ENCODE measurements at regions not wholly inside any gene's neighbourhood (a gene's known extent, or its start where the extent isn't known, plus 50 kb on each side); places are given as distances from the start of the nearest gene placed in this dataset.

DNA sequence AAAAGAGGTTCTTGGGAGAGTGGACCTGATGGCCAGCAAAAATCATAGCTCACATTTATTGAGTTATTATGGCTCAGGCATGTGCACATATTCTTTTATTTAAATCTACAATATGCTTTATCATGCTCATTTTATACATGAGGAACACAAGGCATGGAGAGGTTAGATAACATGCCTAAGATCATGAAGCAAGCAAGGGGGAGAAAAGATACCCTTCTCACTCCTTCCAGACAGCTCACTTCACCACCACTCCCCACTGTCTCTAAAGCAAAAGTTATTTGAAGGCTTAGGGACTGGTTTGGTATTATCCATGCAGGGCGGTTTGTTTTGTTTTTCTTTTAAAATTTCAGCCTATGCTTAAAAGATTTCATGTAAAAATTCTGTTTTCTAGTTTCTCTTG is 59.0 kb upstream of the PDE8B start:
- H4K20me1 ChIP-seq (replicated peaks in 1 of 2; ENCODE audit: control insufficient read depth in 1 of 2, insufficient read depth in 2 of 2, low read length in 2 of 2) = no peaks in the 10 kb centered on the region
- H3K79me1 ChIP-seq (ENCODE audit: low read depth, low read length) = no peaks in the 10 kb centered on the region; the same call in 1 of the 2 replicates
- no peak overlapping the region for H2BK5ac ChIP-seq (ENCODE audit: low read depth, low read length)
- no peak overlapping the region for H3K4me2 ChIP-seq (ENCODE audit: insufficient read depth in 1 of 2, low read depth in 2 of 2, low read length in 2 of 2)
- H3K14ac ChIP-seq (ENCODE audit: insufficient read length) = no peak overlapping the region
- WGBS, 2 experiments (ENCODE audit: extremely low coverage in 1 of 2, insufficient coverage in 1 of 2, insufficient read length in 1 of 2, insufficient replicate concordance in 2 of 2, low coverage in 1 of 2, low lambda C conversion rate in 2 of 2, missing lambda C conversion rate in 1 of 2) = 85% methylated on average over 1 of the region's 1 CpG; no CpG with 5 or more reads in 1 of the 2 experiments
- H3K56ac ChIP-seq (replicated peaks; ENCODE audit: insufficient read length, low read depth, low read length) = no peak overlapping the region
- no peaks in the 10 kb centered on the region for H3K23me2 ChIP-seq (ENCODE audit: low read depth, low read length)
- no peak overlapping the region for H4K8ac ChIP-seq (ENCODE audit: extremely low read depth, insufficient read depth, low read length)
- no peak overlapping the region for H3K27ac ChIP-seq (ENCODE audit: low read depth, low read length)
- CTCF ChIA-PET (ENCODE audit: partially characterized antibody) = interaction anchor here (0.8 to 6.1 kb wide), 4 partner anchors 8 to 286 kb away, joined by 3 to 33 read pairs (median 6); no protein-coding TSS in a partner anchor
- no peak overlapping the region for H3K4me3 ChIP-seq (ENCODE audit: extremely low read depth in 1 of 4, insufficient read depth in 2 of 4, low read depth in 3 of 4, low read length in 4 of 4)
- POLR2A ChIA-PET (ENCODE audit: partially characterized antibody) = interaction anchor here (1.3 kb wide), 1 partner anchor 23 kb away, joined by 3 read pairs; no protein-coding TSS in a partner anchor
- no peak overlapping the region for H2BK120ac ChIP-seq (replicated peaks; ENCODE audit: low read depth, low read length)
- H2BK15ac ChIP-seq (ENCODE audit: low read length) = no peak overlapping the region
- H3K36me3 ChIP-seq (ENCODE audit: control insufficient read depth in 2 of 4, insufficient read depth in 4 of 4, low read length in 3 of 4) = no peaks in the 10 kb centered on the region
- H2BK20ac ChIP-seq (ENCODE audit: low read length) = no peak overlapping the region
- no peak overlapping the region for H3K18ac ChIP-seq (ENCODE audit: extremely low read depth, low read length)
- no peak overlapping the region for H2AK5ac ChIP-seq (ENCODE audit: low read depth, low read length)
- no peak overlapping the region for H3K9ac ChIP-seq (replicated peaks in 1 of 4; ENCODE audit: extremely low read depth in 1 of 4, low read depth in 3 of 4, low read length in 3 of 4)
- no peaks in the 10 kb centered on the region for H3K27me3 ChIP-seq (replicated peaks in 1 of 4; ENCODE audit: control insufficient read depth in 3 of 4, extremely low read depth in 1 of 4, insufficient read depth in 3 of 4, low read length in 3 of 4)
- DNase-seq (ENCODE audit: low read depth in 1 of 2, low spot score in 2 of 2) = no peak
- H3K79me2 ChIP-seq (ENCODE audit: control insufficient read depth in 1 of 2, insufficient read depth in 2 of 2, low read length in 2 of 2) = no peaks in the 10 kb centered on the region
- no peak overlapping the region for H2AFZ ChIP-seq (ENCODE audit: low read length)
- H3K4me1 ChIP-seq (replicated peaks in 1 of 4; ENCODE audit: control insufficient read depth in 3 of 4, insufficient read depth in 4 of 4, low read length in 3 of 4) = peaks cover 0 to 4% (median under 1%) of the 10 kb centered on the region in 4 experiments; a peak in 3 of 7 replicates
- H3K9me3 ChIP-seq (ENCODE audit: insufficient read depth in 2 of 2, low read depth in 1 of 2, low read length in 1 of 2) = no peaks in the 10 kb centered on the region
- H2BK12ac ChIP-seq (ENCODE audit: low read depth, low read length) = no peak overlapping the region
- no peak overlapping the region for H4K91ac ChIP-seq (replicated peaks; ENCODE audit: insufficient read length, low read length)
- no peak for FAIRE-seq
- H3K4ac ChIP-seq (replicated peaks; ENCODE audit: insufficient read length, low read depth, low read length) = no peak overlapping the region
- H3K23ac ChIP-seq (ENCODE audit: insufficient read length) = no peak overlapping the region
- no peak overlapping the region for H4K5ac ChIP-seq (ENCODE audit: insufficient read length, low read depth, low read length)
- TF ChIP-seq NANOG (IDR thresholded peaks at IDR 0.05; ENCODE audit: insufficient read depth, low read depth, low read length, poor library complexity, severe bottlenecking) (no peak), KDM4A (IDR thresholded peaks at IDR 0.05; ENCODE audit: low read depth, low read length, severe bottlenecking) (no peak), YY1 (IDR thresholded peaks at IDR 0.05; ENCODE audit: low read depth, low read length) (no peak), TAF1 (IDR thresholded peaks at IDR 0.05; ENCODE audit: low read depth, low read length) (no peak), POLR2A (IDR thresholded peaks at IDR 0.05; ENCODE audit: control extremely low read depth in 1 of 2, low read depth in 2 of 2, low read length in 2 of 2) (no peak), GABPA (IDR thresholded peaks at IDR 0.05; ENCODE audit: borderline replicate concordance, insufficient read depth, low read length) (no peak), CHD1 (IDR thresholded peaks at IDR 0.05; ENCODE audit: low read depth, low read length) (no peak), RBBP5 (IDR thresholded peaks at IDR 0.05; ENCODE audit: borderline replicate concordance, low read depth, low read length) (no peak), TCF12 (IDR thresholded peaks at IDR 0.05; ENCODE audit: low read depth, low read length) (no peak), EGR1 (IDR thresholded peaks at IDR 0.05; ENCODE audit: borderline replicate concordance, low read depth, low read length) (no peak), SIX5 (IDR thresholded peaks at IDR 0.05; ENCODE audit: low read depth, low read length) (no peak)
- TF ChIP-seq, protein P1, sequence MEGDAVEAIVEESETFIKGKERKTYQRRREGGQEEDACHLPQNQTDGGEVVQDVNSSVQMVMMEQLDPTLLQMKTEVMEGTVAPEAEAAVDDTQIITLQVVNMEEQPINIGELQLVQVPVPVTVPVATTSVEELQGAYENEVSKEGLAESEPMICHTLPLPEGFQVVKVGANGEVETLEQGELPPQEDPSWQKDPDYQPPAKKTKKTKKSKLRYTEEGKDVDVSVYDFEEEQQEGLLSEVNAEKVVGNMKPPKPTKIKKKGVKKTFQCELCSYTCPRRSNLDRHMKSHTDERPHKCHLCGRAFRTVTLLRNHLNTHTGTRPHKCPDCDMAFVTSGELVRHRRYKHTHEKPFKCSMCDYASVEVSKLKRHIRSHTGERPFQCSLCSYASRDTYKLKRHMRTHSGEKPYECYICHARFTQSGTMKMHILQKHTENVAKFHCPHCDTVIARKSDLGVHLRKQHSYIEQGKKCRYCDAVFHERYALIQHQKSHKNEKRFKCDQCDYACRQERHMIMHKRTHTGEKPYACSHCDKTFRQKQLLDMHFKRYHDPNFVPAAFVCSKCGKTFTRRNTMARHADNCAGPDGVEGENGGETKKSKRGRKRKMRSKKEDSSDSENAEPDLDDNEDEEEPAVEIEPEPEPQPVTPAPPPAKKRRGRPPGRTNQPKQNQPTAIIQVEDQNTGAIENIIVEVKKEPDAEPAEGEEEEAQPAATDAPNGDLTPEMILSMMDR (IDR thresholded peaks at IDR 0.05; ENCODE audit: control extremely low read depth in 1 of 3, insufficient read depth in 1 of 3, low read depth in 1 of 3, low read length in 3 of 3) = no peak

All from H1 (cell line).